HEK293T (cell line): ENCODE measurements at regions not wholly inside any gene's neighbourhood (a gene's known extent, or its start where the extent isn't known, plus 50 kb on each side); places are given as distances from the start of the nearest gene placed in this dataset.

Experiments
- BHLHE40 ChIP-seq: fragments of 450-650 bp; IDR thresholded peaks from 2 replicates; pipeline ENCODE4 v1.6.1; 2016; ENCODE audit warnings: mild to moderate bottlenecking, moderate library complexity, borderline replicate concordance
- ELF4 ChIP-seq: fragments of 450-650 bp; IDR thresholded peaks from 2 replicates; pipeline ENCODE4 v1.6.1; 2017; ENCODE audit warnings: antibody characterized with exemption
- FOXK2 ChIP-seq: fragments of 450-650 bp; IDR thresholded peaks from 2 replicates; pipeline ENCODE4 v1.6.1; 2016; ENCODE audit warnings: mild to moderate bottlenecking
- FOXM1 ChIP-seq: fragments of 450-650 bp; IDR thresholded peaks from 2 replicates; pipeline ENCODE4 v1.6.1; 2017; ENCODE audit warnings: mild to moderate bottlenecking, borderline replicate concordance
- HDGF ChIP-seq: fragments of 450-650 bp; IDR thresholded peaks from 2 replicates; pipeline ENCODE4 v1.6.1; 2017; ENCODE audit warnings: antibody characterized with exemption, borderline replicate concordance
- NFRKB ChIP-seq: fragments of 450-650 bp; IDR thresholded peaks from 2 replicates; pipeline ENCODE4 v1.6.1; 2016; ENCODE audit warnings: mild to moderate bottlenecking, moderate library complexity
- SUZ12 ChIP-seq: fragments of 450-650 bp; IDR thresholded peaks from 2 replicates; pipeline ENCODE4 v1.6.1; 2016; ENCODE audit warnings: mild to moderate bottlenecking
- ZNF384 ChIP-seq: fragments of 450-650 bp; IDR thresholded peaks from 2 replicates; pipeline ENCODE4 v1.6.1; 2016

GRCh38 chr2:5254791-5255332 lies 437.3 kb upstream of the SOX11 start:
- no peak for TF ChIP-seq ZNF384
- TF ChIP-seq SUZ12, result no peak
- TF ChIP-seq ELF4, result no peak
- TF ChIP-seq BHLHE40, result no peak
- TF ChIP-seq FOXK2, result no peak
- TF ChIP-seq NFRKB, result no peak
- no peak for TF ChIP-seq FOXM1
- TF ChIP-seq HDGF, result no peak
